ENCODE measurements at regions not wholly inside any gene's neighbourhood (a gene's known extent, or its start where the extent isn't known, plus 50 kb on each side); places are given as distances from the start of the nearest gene placed in this dataset.

DNA sequence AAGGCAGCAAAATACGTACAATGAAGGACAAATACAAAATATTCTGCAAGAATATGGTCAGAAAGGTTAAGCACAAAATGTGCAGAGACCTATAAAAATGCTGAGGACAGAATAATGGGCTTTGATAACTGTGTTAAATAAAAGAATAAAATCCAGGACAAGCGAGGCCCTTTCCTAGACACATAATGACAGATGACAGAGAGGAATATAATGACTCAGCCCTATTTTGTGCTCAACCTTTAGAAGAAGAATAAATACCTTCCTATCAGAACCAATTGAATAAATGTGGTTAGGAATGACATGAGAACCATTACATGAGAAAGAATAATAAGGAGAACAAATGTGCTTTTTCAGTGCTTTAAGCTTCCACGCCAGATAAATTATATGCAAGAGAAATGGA is 178.0 kb downstream of the TEX13C start:
- Histone ChIP-seq H3K36me3 (ENCODE audit: control insufficient read depth, insufficient read depth, low read length) (no peaks in the 10 kb centered on the region), H3K79me2 (ENCODE audit: control insufficient read depth, insufficient read depth, low read length) (no peaks in the 10 kb centered on the region), H3K4me1 (ENCODE audit: control insufficient read depth, extremely low read depth, insufficient read depth, low read length) (no peaks in the 10 kb centered on the region), H3K27me3 (ENCODE audit: control insufficient read depth, insufficient read depth, low read length) (no peaks in the 10 kb centered on the region), H3K27ac (ENCODE audit: insufficient read depth, low read length) (no peak overlapping the region), H3K4me2 (ENCODE audit: extremely low read depth, insufficient read depth, low read length) (no peak overlapping the region), H3K4me3 (replicated peaks in 1 of 4; ENCODE audit: control extremely low read depth in 1 of 4, insufficient read depth in 1 of 4, low read depth in 3 of 4, low read length in 4 of 4) (no peak overlapping the region), H3K9me3 (ENCODE audit: control insufficient read depth, insufficient read depth, low read depth, low read length) (no peaks in the 10 kb centered on the region), H3K9ac (ENCODE audit: insufficient read depth, low read length) (no peak overlapping the region), H4K20me1 (ENCODE audit: control insufficient read depth, extremely low read depth, insufficient read depth, low read length) (no peaks in the 10 kb centered on the region), H2AFZ (ENCODE audit: low read length) (no peak overlapping the region)
- TF ChIP-seq, protein P1, sequence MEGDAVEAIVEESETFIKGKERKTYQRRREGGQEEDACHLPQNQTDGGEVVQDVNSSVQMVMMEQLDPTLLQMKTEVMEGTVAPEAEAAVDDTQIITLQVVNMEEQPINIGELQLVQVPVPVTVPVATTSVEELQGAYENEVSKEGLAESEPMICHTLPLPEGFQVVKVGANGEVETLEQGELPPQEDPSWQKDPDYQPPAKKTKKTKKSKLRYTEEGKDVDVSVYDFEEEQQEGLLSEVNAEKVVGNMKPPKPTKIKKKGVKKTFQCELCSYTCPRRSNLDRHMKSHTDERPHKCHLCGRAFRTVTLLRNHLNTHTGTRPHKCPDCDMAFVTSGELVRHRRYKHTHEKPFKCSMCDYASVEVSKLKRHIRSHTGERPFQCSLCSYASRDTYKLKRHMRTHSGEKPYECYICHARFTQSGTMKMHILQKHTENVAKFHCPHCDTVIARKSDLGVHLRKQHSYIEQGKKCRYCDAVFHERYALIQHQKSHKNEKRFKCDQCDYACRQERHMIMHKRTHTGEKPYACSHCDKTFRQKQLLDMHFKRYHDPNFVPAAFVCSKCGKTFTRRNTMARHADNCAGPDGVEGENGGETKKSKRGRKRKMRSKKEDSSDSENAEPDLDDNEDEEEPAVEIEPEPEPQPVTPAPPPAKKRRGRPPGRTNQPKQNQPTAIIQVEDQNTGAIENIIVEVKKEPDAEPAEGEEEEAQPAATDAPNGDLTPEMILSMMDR (conservative IDR thresholded peaks at IDR 0.05 in 1 of 2, IDR thresholded peaks at IDR 0.05 in 1 of 2; ENCODE audit: low read depth in 1 of 2, low read length in 2 of 2) = no peak
- no peak for TF ChIP-seq EZH2 (IDR thresholded peaks at IDR 0.05; ENCODE audit: low read length, missing control alignments)
- DNase-seq (ENCODE audit: low read depth in 2 of 2) = no peak

DNA sequence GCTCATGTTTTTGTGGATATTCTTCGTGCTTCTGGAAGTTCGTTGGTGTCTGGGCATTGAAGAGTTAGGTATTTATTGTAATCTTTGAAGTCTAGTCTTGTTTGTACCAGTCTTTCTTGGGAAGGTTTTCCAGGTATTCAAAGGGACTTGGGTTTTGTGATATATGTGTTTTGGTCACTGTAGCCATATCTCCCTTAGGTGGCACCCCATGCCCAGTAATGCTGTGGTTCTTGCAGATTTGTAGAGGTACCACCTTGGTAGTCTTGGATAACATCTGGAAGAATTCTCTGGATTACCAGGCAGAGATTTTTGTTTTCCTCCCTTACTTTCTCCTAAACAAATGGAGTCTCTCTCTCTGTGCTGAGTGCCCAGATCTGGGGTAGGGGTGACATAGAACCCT is 184.1 kb downstream of the TEX13C start:
- no peak overlapping the region for H3K4me3 ChIP-seq (replicated peaks in 1 of 4; ENCODE audit: control extremely low read depth in 1 of 4, insufficient read depth in 1 of 4, low read depth in 3 of 4, low read length in 4 of 4)
- H3K27ac ChIP-seq (ENCODE audit: insufficient read depth, low read length) = no peak overlapping the region
- no peaks in the 10 kb centered on the region for H3K79me2 ChIP-seq (ENCODE audit: control insufficient read depth, insufficient read depth, low read length)
- H3K27me3 ChIP-seq (ENCODE audit: control insufficient read depth, insufficient read depth, low read length) = no peaks in the 10 kb centered on the region
- no peaks in the 10 kb centered on the region for H3K36me3 ChIP-seq (ENCODE audit: control insufficient read depth, insufficient read depth, low read length)
- TF ChIP-seq EZH2 (IDR thresholded peaks at IDR 0.05; ENCODE audit: low read length, missing control alignments) = no peak
- TF ChIP-seq, protein P1 (conservative IDR thresholded peaks at IDR 0.05 in 1 of 2, IDR thresholded peaks at IDR 0.05 in 1 of 2; ENCODE audit: low read depth in 1 of 2, low read length in 2 of 2) = no peak
- H3K4me1 ChIP-seq (ENCODE audit: control insufficient read depth, extremely low read depth, insufficient read depth, low read length) = no peaks in the 10 kb centered on the region
- H3K4me2 ChIP-seq (ENCODE audit: extremely low read depth, insufficient read depth, low read length) = no peak overlapping the region
- H4K20me1 ChIP-seq (ENCODE audit: control insufficient read depth, extremely low read depth, insufficient read depth, low read length) = no peaks in the 10 kb centered on the region
- no peak overlapping the region for H3K9ac ChIP-seq (ENCODE audit: insufficient read depth, low read length)
- no peak overlapping the region for H2AFZ ChIP-seq (ENCODE audit: low read length)
- no peaks in the 10 kb centered on the region for H3K9me3 ChIP-seq (ENCODE audit: control insufficient read depth, insufficient read depth, low read depth, low read length)
- DNase-seq (ENCODE audit: low read depth in 2 of 2) = no peak

- no peak overlapping the region for H3K4me3 ChIP-seq (replicated peaks in 1 of 4; ENCODE audit: control extremely low read depth in 1 of 4, insufficient read depth in 1 of 4, low read depth in 3 of 4, low read length in 4 of 4)
- no peaks in the 10 kb centered on the region for H4K20me1 ChIP-seq (ENCODE audit: control insufficient read depth, extremely low read depth, insufficient read depth, low read length)
- H3K9me3 ChIP-seq (ENCODE audit: control insufficient read depth, insufficient read depth, low read depth, low read length) = no peaks in the 10 kb centered on the region
- H3K27me3 ChIP-seq (ENCODE audit: control insufficient read depth, insufficient read depth, low read length) = no peaks in the 10 kb centered on the region
- no peaks in the 10 kb centered on the region for H3K36me3 ChIP-seq (ENCODE audit: control insufficient read depth, insufficient read depth, low read length)
- H3K9ac ChIP-seq (ENCODE audit: insufficient read depth, low read length) = no peak overlapping the region
- DNase-seq (ENCODE audit: low read depth in 2 of 2) = no peak
- no peaks in the 10 kb centered on the region for H3K4me1 ChIP-seq (ENCODE audit: control insufficient read depth, extremely low read depth, insufficient read depth, low read length)
- no peak overlapping the region for H3K27ac ChIP-seq (ENCODE audit: insufficient read depth, low read length)
- no peaks in the 10 kb centered on the region for H3K79me2 ChIP-seq (ENCODE audit: control insufficient read depth, insufficient read depth, low read length)
- no peak overlapping the region for H3K4me2 ChIP-seq (ENCODE audit: extremely low read depth, insufficient read depth, low read length)
- TF ChIP-seq EZH2 (IDR thresholded peaks at IDR 0.05; ENCODE audit: low read length, missing control alignments) = no peak
- TF ChIP-seq, protein P1 (conservative IDR thresholded peaks at IDR 0.05 in 1 of 2, IDR thresholded peaks at IDR 0.05 in 1 of 2; ENCODE audit: low read depth in 1 of 2, low read length in 2 of 2) = no peak
- H2AFZ ChIP-seq (ENCODE audit: low read length) = no peak overlapping the region
These were observed 185.5 kb downstream of the TEX13C start for GRCh38 chrX:125505207-125505606.

Measured in fibroblast of lung (primary cell).